ENCODE measurements at regions not wholly inside any gene's neighbourhood (a gene's known extent, or its start where the extent isn't known, plus 50 kb on each side); places are given as distances from the start of the nearest gene placed in this dataset.

DNA sequence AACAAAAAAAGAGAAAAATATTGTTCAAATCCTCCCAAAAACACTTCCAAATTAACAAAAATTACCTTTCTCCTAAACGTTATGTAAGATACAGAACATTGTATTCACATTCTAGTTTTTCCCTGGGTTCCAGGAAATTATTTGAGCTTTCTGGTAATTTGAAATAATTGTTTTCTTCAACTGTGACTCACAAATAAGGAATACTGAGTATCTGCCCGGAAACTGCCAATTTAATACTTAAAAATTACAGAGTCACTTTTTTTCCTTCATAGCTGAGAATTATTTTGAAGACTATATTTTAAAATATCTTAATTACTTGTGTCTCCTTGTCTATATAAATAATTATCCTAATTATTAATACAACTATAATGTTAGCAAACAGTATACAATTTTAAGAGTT lies 709.0 kb upstream of the ARGLU1 start:
- Histone ChIP-seq H3K9me3 (no peaks in the 10 kb centered on the region), H3K4me1 (no peaks in the 10 kb centered on the region), H3K27ac (no peak overlapping the region), H3K27me3 (no peaks in the 10 kb centered on the region), H3K36me3 (no peaks in the 10 kb centered on the region), H3K4me3 (no peak overlapping the region)
- intact Hi-C loops (cut with DNase I; ENCODE audit: low total_unique reads), result no loop called here
- 59 to 82% (median 69%) methylated on average over 2 of the region's 2 CpGs for WGBS, 5 donors
- DNase-seq, result no peak
- no peak for TF ChIP-seq POLR2A (IDR thresholded peaks at IDR 0.05)
- no peak for TF ChIP-seq EP300 (IDR thresholded peaks at IDR 0.05)
- TF ChIP-seq POLR2AphosphoS5 (IDR thresholded peaks at IDR 0.05), result no peak
- TF ChIP-seq, protein P1, sequence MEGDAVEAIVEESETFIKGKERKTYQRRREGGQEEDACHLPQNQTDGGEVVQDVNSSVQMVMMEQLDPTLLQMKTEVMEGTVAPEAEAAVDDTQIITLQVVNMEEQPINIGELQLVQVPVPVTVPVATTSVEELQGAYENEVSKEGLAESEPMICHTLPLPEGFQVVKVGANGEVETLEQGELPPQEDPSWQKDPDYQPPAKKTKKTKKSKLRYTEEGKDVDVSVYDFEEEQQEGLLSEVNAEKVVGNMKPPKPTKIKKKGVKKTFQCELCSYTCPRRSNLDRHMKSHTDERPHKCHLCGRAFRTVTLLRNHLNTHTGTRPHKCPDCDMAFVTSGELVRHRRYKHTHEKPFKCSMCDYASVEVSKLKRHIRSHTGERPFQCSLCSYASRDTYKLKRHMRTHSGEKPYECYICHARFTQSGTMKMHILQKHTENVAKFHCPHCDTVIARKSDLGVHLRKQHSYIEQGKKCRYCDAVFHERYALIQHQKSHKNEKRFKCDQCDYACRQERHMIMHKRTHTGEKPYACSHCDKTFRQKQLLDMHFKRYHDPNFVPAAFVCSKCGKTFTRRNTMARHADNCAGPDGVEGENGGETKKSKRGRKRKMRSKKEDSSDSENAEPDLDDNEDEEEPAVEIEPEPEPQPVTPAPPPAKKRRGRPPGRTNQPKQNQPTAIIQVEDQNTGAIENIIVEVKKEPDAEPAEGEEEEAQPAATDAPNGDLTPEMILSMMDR (IDR thresholded peaks at IDR 0.05), result no peak

DNA sequence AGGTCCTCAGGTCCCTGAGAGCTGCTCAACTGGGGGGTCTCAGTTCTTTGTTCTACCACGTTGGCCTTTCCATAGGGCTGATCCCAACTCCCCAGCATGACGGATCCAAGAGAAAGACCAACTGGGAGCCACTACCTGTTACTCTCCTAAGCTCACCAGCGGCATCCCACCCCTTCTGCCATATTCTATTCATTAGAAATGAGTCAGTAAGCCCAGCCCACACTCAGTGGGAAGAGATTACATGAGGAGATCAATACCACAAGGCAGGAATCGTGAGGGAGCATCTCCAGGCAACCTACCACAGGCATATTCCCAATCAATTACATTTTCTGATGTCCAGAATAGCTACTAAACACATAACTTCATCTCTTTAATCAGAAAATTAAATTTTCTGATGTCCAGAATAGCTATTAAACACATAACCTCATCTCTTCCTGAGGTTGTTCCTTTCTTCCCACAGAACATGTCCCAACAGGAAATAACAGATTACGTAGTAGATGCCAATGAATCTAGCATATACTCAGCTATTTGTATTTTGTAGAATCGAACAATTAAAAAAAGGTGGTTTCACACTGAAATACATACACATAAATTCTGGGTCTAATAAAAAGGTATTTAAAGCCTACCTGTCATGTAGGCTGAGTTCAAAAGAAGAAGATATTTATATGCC lies 708.1 kb upstream of the ARGLU1 start:
- 67 to 80% (median 72%) methylated on average over 6 of the region's 6 CpGs for WGBS, 5 donors
- intact Hi-C loops (cut with DNase I; ENCODE audit: low total_unique reads), result no loop called here
- no peaks in the 10 kb centered on the region for H3K27me3 ChIP-seq
- TF ChIP-seq POLR2AphosphoS5 (IDR thresholded peaks at IDR 0.05) (no peak), POLR2A (IDR thresholded peaks at IDR 0.05) (no peak), EP300 (IDR thresholded peaks at IDR 0.05) (no peak)
- TF ChIP-seq, protein P1 (IDR thresholded peaks at IDR 0.05), result no peak
- H3K4me1 ChIP-seq, result no peaks in the 10 kb centered on the region
- H3K36me3 ChIP-seq, result no peaks in the 10 kb centered on the region
- H3K27ac ChIP-seq, result no peak overlapping the region
- H3K9me3 ChIP-seq, result no peaks in the 10 kb centered on the region
- H3K4me3 ChIP-seq, result no peak overlapping the region
- no peak for DNase-seq

DNA sequence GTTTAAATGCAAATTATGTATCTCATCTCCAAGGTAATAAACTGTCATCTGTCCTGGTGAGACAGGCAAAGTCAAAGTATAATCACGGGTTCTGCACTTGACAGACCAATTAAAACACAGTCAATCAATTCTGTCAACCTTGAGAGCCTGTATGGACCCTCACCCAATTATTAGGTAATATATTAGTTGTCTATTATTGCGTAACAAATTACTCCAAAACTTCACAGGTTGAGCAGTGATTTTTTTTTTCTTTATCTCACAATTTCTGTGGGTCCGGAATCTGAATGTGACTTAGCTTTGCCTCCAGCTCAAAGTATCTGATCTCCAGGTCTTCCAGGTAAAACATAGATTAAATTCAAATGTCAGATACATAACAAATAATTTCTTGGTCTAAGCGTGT lies 707.4 kb upstream of the ARGLU1 start:
- Histone ChIP-seq H3K27me3 (no peaks in the 10 kb centered on the region), H3K9me3 (no peaks in the 10 kb centered on the region), H3K36me3 (no peaks in the 10 kb centered on the region), H3K4me3 (no peak overlapping the region), H3K27ac (no peak overlapping the region), H3K4me1 (no peaks in the 10 kb centered on the region)
- TF ChIP-seq, protein P1 (IDR thresholded peaks at IDR 0.05), result no peak
- TF ChIP-seq POLR2A (IDR thresholded peaks at IDR 0.05), result no peak
- no peak for TF ChIP-seq POLR2AphosphoS5 (IDR thresholded peaks at IDR 0.05)
- no peak for TF ChIP-seq EP300 (IDR thresholded peaks at IDR 0.05)
- intact Hi-C loops (cut with DNase I; ENCODE audit: low total_unique reads), result no loop called here
- WGBS, 5 donors, result 65 to 88% (median 71%) methylated on average over 4 of the region's 4 CpGs
- DNase-seq, result no peak

DNA sequence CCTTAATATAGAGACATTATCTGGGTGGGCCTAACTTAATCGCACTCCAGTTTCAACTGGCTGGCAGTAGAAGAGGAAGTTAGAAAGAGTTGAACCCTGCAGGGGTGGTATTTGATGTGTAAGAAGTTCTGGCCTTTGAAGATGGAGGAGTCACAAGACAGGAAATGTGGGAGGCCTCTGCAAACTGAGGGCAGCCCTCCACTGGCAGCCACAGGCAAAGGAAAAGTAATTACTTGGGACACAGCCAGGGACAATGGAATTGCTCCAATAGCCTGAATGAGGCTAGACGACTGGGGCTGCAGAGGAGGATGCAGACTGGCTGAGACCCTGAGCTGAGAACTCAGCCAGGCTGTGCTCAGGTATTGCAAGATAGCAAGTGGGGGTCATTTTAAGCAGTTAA lies 703.3 kb upstream of the ARGLU1 start:
- intact Hi-C loops (cut with DNase I; ENCODE audit: low total_unique reads), result no loop called here
- Histone ChIP-seq H3K27ac (no peak overlapping the region), H3K4me1 (no peaks in the 10 kb centered on the region), H3K9me3 (no peaks in the 10 kb centered on the region), H3K27me3 (no peaks in the 10 kb centered on the region), H3K4me3 (no peak overlapping the region), H3K36me3 (no peaks in the 10 kb centered on the region)
- no peak for TF ChIP-seq POLR2AphosphoS5 (IDR thresholded peaks at IDR 0.05)
- TF ChIP-seq POLR2A (IDR thresholded peaks at IDR 0.05), result no peak
- TF ChIP-seq, protein P1 (IDR thresholded peaks at IDR 0.05), result no peak
- TF ChIP-seq EP300 (IDR thresholded peaks at IDR 0.05), result no peak
- peak in 1 of 2 donors; percentile 8 for DNase-seq
- WGBS, 5 donors, result 36 to 57% (median 48%) methylated on average over 2 of the region's 2 CpGs
